ENCODE measurements at regions not wholly inside any gene's neighbourhood (a gene's known extent, or its start where the extent isn't known, plus 50 kb on each side); places are given as distances from the start of the nearest gene placed in this dataset.
"Not testable (repeated sequence)": the region's sequence is repeated elsewhere in the genome, so short reads cannot be mapped to it uniquely, and the experiment has no call there.

- H3K4me3 Mint-ChIP-seq (ENCODE audit: low read depth, unreplicated experiment) = no peak overlapping the region
- DNase-seq = no peak
- H3K27ac Mint-ChIP-seq (ENCODE audit: unreplicated experiment) = no peak overlapping the region
- intact Hi-C loops (cut with micrococcal nuclease; ENCODE audit: unreplicated experiment) = no loop called here
- no TSS peak for BruUV-seq (replicated peaks)
- H3K4me1 Mint-ChIP-seq (ENCODE audit: low read depth, unreplicated experiment) = no peaks in the 10 kb centered on the region
- no peaks in the 10 kb centered on the region for H3K36me3 Mint-ChIP-seq (ENCODE audit: insufficient read depth, unreplicated experiment)
- H3K9me3 Mint-ChIP-seq (ENCODE audit: low read depth, unreplicated experiment) = no peaks in the 10 kb centered on the region
- CTCF ChIA-PET = no interaction called here
- TF ChIP-seq, protein P1, sequence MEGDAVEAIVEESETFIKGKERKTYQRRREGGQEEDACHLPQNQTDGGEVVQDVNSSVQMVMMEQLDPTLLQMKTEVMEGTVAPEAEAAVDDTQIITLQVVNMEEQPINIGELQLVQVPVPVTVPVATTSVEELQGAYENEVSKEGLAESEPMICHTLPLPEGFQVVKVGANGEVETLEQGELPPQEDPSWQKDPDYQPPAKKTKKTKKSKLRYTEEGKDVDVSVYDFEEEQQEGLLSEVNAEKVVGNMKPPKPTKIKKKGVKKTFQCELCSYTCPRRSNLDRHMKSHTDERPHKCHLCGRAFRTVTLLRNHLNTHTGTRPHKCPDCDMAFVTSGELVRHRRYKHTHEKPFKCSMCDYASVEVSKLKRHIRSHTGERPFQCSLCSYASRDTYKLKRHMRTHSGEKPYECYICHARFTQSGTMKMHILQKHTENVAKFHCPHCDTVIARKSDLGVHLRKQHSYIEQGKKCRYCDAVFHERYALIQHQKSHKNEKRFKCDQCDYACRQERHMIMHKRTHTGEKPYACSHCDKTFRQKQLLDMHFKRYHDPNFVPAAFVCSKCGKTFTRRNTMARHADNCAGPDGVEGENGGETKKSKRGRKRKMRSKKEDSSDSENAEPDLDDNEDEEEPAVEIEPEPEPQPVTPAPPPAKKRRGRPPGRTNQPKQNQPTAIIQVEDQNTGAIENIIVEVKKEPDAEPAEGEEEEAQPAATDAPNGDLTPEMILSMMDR (IDR thresholded peaks at IDR 0.05; ENCODE audit: unreplicated experiment) = no peak
- H3K27me3 Mint-ChIP-seq (ENCODE audit: unreplicated experiment) = no peaks in the 10 kb centered on the region
Observed at GRCh38 chr1:119209596-119210295, 69.3 kb upstream of the WARS2 start.

DNA sequence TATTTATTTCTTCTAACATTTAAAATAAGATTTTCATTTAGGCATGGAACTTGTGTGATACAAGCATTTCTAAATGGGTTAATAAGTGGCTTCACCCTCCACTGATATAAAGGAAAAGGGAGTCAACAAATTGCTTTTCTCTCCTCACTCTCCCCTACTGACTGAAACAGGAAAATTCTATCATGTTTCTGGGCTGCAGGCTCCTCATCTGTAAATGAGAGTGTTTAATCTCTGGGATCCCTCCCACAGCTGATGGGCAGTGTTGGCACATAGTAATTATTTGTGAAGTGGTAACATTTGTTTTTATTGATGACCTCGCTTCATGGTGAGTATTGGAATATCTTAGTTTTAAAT is 69.8 kb upstream of the WARS2 start:
- Mint-ChIP-seq H3K4me1 (ENCODE audit: low read depth, unreplicated experiment) (no peaks in the 10 kb centered on the region), H3K27ac (ENCODE audit: unreplicated experiment) (no peak overlapping the region), H3K9me3 (ENCODE audit: low read depth, unreplicated experiment) (no peaks in the 10 kb centered on the region), H3K27me3 (ENCODE audit: unreplicated experiment) (no peaks in the 10 kb centered on the region), H3K4me3 (ENCODE audit: low read depth, unreplicated experiment) (no peak overlapping the region), H3K36me3 (ENCODE audit: insufficient read depth, unreplicated experiment) (no peaks in the 10 kb centered on the region)
- CTCF ChIA-PET = no interaction called here
- DNase-seq = no peak
- no TSS peak for BruUV-seq (replicated peaks)
- intact Hi-C loops (cut with micrococcal nuclease; ENCODE audit: unreplicated experiment) = no loop called here
- TF ChIP-seq, protein P1 (IDR thresholded peaks at IDR 0.05; ENCODE audit: unreplicated experiment) = no peak

GRCh38 chr1:119213213-119213612 is 72.8 kb upstream of the WARS2 start:
- H3K27ac Mint-ChIP-seq (ENCODE audit: unreplicated experiment); H3K36me3 Mint-ChIP-seq (ENCODE audit: insufficient read depth, unreplicated experiment); BruUV-seq (replicated peaks); H3K9me3 Mint-ChIP-seq (ENCODE audit: low read depth, unreplicated experiment); H3K4me1 Mint-ChIP-seq (ENCODE audit: low read depth, unreplicated experiment); DNase-seq; intact Hi-C loops (cut with micrococcal nuclease; ENCODE audit: unreplicated experiment); H3K27me3 Mint-ChIP-seq (ENCODE audit: unreplicated experiment); H3K4me3 Mint-ChIP-seq (ENCODE audit: low read depth, unreplicated experiment); CTCF ChIA-PET: not testable (repeated sequence)

GRCh38 chr1:119214961-119215360 is 74.5 kb upstream of the WARS2 start:
- intact Hi-C loops (cut with micrococcal nuclease; ENCODE audit: unreplicated experiment); H3K9me3 Mint-ChIP-seq (ENCODE audit: low read depth, unreplicated experiment); H3K4me1 Mint-ChIP-seq (ENCODE audit: low read depth, unreplicated experiment); H3K27me3 Mint-ChIP-seq (ENCODE audit: unreplicated experiment); H3K27ac Mint-ChIP-seq (ENCODE audit: unreplicated experiment); H3K4me3 Mint-ChIP-seq (ENCODE audit: low read depth, unreplicated experiment); DNase-seq; CTCF ChIA-PET; H3K36me3 Mint-ChIP-seq (ENCODE audit: insufficient read depth, unreplicated experiment); BruUV-seq (replicated peaks): not testable (repeated sequence)

DNA sequence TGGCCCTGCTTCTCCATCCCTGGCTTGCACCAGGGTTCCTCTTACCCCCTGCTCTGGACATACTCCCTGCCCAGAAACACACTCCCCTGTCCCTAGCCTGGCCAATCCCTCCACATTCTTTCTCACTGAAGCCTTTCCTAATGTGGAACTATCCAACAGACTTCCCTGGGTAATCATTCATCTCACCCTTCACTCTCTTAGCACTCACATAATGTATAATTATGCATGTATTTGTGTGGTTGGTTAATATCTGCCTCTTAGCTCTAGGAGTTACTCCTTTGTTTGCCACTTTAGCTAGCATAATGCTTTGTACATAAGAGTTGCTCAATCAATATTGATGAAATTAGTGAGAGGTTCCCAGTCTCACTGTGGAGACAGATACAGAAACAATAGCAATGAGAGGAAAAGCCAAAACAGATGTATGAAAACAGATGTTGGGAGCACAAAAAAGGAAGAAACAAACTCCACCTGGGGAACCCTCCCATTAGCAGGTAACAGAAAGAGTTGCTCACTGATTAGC is 76.9 kb upstream of the WARS2 start:
- BruUV-seq (replicated peaks) = no TSS peak
- no peak for DNase-seq
- Mint-ChIP-seq H3K4me3 (ENCODE audit: low read depth, unreplicated experiment) (no peak overlapping the region), H3K36me3 (ENCODE audit: insufficient read depth, unreplicated experiment) (no peaks in the 10 kb centered on the region), H3K27me3 (ENCODE audit: unreplicated experiment) (no peaks in the 10 kb centered on the region), H3K27ac (ENCODE audit: unreplicated experiment) (no peak overlapping the region), H3K4me1 (ENCODE audit: low read depth, unreplicated experiment) (no peaks in the 10 kb centered on the region), H3K9me3 (ENCODE audit: low read depth, unreplicated experiment) (no peaks in the 10 kb centered on the region)
- intact Hi-C loops (cut with micrococcal nuclease; ENCODE audit: unreplicated experiment) = no loop called here
- CTCF ChIA-PET = no interaction called here
- TF ChIP-seq, protein P1 (IDR thresholded peaks at IDR 0.05; ENCODE audit: unreplicated experiment) = no peak
